A673 (cell line): ENCODE measurements at regions not wholly inside any gene's neighbourhood (a gene's known extent, or its start where the extent isn't known, plus 50 kb on each side); places are given as distances from the start of the nearest gene placed in this dataset.

Source experiments
- BruUV-seq: library from RNA; stranded (reverse); fragments of 400-500 nt; replicated peaks from 2 replicates; lab custom pipeline; 2021; lab: Mats Ljungman, UMichigan
- CTCF ChIA-PET: fragments of 300-600 bp; sonication (Branson Sonifier 250); formaldehyde crosslinking; loops from one replicate; lab custom pipeline; 2022; ENCODE audit warnings: antibody characterized with exemption; lab: Charles Lee
- POLR2A ChIA-PET: fragments of 300-600 bp; sonication (Branson Sonifier 250); formaldehyde crosslinking; loops from one replicate; lab custom pipeline; 2022; ENCODE audit warnings: antibody characterized with exemption; ENCODE audit not compliant: low non-redundant PET; lab: Charles Lee
- DNase-seq: peaks from one replicate; pipeline ENCODE4 v3.0.0-alpha.2; 2015; ENCODE audit warnings: low spot score
- H3K27ac ChIP-seq: fragments of 200-600 bp; sonication (generic); 2 replicates; pipeline ENCODE4 v1.5.1; 2016; ENCODE audit warnings: mixed run types, low read depth, mild to moderate bottlenecking, mixed read lengths, antibody characterized with exemption, low read length; ENCODE audit not compliant: poor library complexity, severe bottlenecking
- H3K27me3 ChIP-seq: fragments of 200-600 bp; sonication (generic); replicated peaks from 2 replicates; pipeline ENCODE4 v1.6.1; 2017; ENCODE audit warnings: mixed run types, low read depth, mild to moderate bottlenecking, mixed read lengths, antibody characterized with exemption, low read length; ENCODE audit not compliant: insufficient read depth, poor library complexity
- H3K36me3 ChIP-seq: fragments of 200-600 bp; sonication (generic); 2 replicates; pipeline ENCODE4 v1.6.1; 2016; ENCODE audit warnings: mixed run types, mild to moderate bottlenecking, mixed read lengths, antibody characterized with exemption, low read length; ENCODE audit not compliant: insufficient read depth, poor library complexity, severe bottlenecking
- H3K4me1 ChIP-seq: fragments of 200-600 bp; sonication (generic); 2 replicates; pipeline ENCODE4 v1.6.1; 2017; ENCODE audit warnings: mixed run types, mild to moderate bottlenecking, mixed read lengths, antibody characterized with exemption, low read length; ENCODE audit not compliant: insufficient read depth, poor library complexity, severe bottlenecking
- H3K4me3 ChIP-seq: fragments of 200-600 bp; sonication (generic); 2 replicates; pipeline ENCODE4 v1.5.1; 2016; ENCODE audit warnings: low read depth, mixed run types, mild to moderate bottlenecking, mixed read lengths, low read length; ENCODE audit not compliant: poor library complexity, severe bottlenecking
- H3K9me3 ChIP-seq: fragments of 200-600 bp; sonication (generic); 2 replicates; pipeline ENCODE4 v1.6.1; 2016; ENCODE audit warnings: mixed run types, low read depth, mild to moderate bottlenecking, mixed read lengths, antibody characterized with exemption, low read length; ENCODE audit not compliant: poor library complexity, severe bottlenecking
- CTCF ChIP-seq: fragments of 300-800, 200-600 bp; sonication (generic); conservative IDR thresholded peaks from 2 replicates; pipeline ENCODE4 v1.5.1; 2017; ENCODE audit warnings: low read depth, mild to moderate bottlenecking, antibody characterized with exemption, low read length, moderate library complexity, mixed read lengths
- EZH2 ChIP-seq: fragments of 200-600 bp; sonication (generic); IDR thresholded peaks from 2 replicates; pipeline ENCODE4 v1.6.1; 2017; ENCODE audit warnings: borderline replicate concordance, low read depth, mild to moderate bottlenecking, mixed read lengths, antibody characterized with exemption, low read length; ENCODE audit not compliant: poor library complexity, severe bottlenecking
- intact Hi-C: fragments of 100-400 bp; cut with micrococcal nuclease; formaldehyde crosslinking; loops from one replicate; pipeline ENCODE4 v1.10.0; 2022; ENCODE audit not compliant: unreplicated experiment

GRCh38 chr15:61681038-61681418 lies 379.2 kb downstream of the VPS13C start:
- POLR2A ChIA-PET, result no interaction called here
- intact Hi-C loops, result no loop called here
- no peak for TF ChIP-seq EZH2
- no peak for TF ChIP-seq CTCF

GRCh38 chr15:61680260-61681037 lies 379.8 kb downstream of the VPS13C start:
- intact Hi-C loops, result no loop called here
- Histone ChIP-seq H3K4me1 (no peaks in the 10 kb centered on the region), H3K9me3 (no peaks in the 10 kb centered on the region), H3K4me3 (no peak overlapping the region), H3K27me3 (no peaks in the 10 kb centered on the region), H3K27ac (no peak overlapping the region), H3K36me3 (no peaks in the 10 kb centered on the region)
- TF ChIP-seq EZH2, result no peak
- no peak for TF ChIP-seq CTCF
- ChIA-PET CTCF (no interaction called here), POLR2A (no interaction called here)
- no TSS peak for BruUV-seq
- no peak for DNase-seq

More at GRCh38 chr15:61681038-61681418, 379.2 kb downstream of the VPS13C start:
- no peaks in the 10 kb centered on the region for H3K9me3 ChIP-seq
- H3K27me3 ChIP-seq, result no peaks in the 10 kb centered on the region
- H3K27ac ChIP-seq, result no peak overlapping the region
- H3K4me3 ChIP-seq, result no peak overlapping the region
- no peaks in the 10 kb centered on the region for H3K4me1 ChIP-seq
- H3K36me3 ChIP-seq, result no peaks in the 10 kb centered on the region
- CTCF ChIA-PET, result no interaction called here
- no peak for DNase-seq
- no TSS peak for BruUV-seq

GRCh38 chr15:61671736-61672135 lies 388.5 kb downstream of the VPS13C start:
- DNase-seq, result no peak
- Histone ChIP-seq H3K4me3 (no peak overlapping the region), H3K9me3 (no peaks in the 10 kb centered on the region), H3K27ac (no peak overlapping the region), H3K36me3 (no peaks in the 10 kb centered on the region), H3K4me1 (no peaks in the 10 kb centered on the region), H3K27me3 (no peaks in the 10 kb centered on the region)
- no TSS peak for BruUV-seq
- ChIA-PET CTCF (no interaction called here), POLR2A (no interaction called here)
- no peak for TF ChIP-seq EZH2
- TF ChIP-seq CTCF, result no peak
- intact Hi-C loops, result no loop called here
